A673 (cell line): ENCODE measurements at regions not wholly inside any gene's neighbourhood (a gene's known extent, or its start where the extent isn't known, plus 50 kb on each side); places are given as distances from the start of the nearest gene placed in this dataset.

ENCODE experiments used
- EZH2 ChIP-seq: fragments of 200-600 bp; sonication (generic); IDR thresholded peaks from 2 replicates; pipeline ENCODE4 v1.6.1; 2017; ENCODE audit warnings: borderline replicate concordance, low read depth, mild to moderate bottlenecking, mixed read lengths, antibody characterized with exemption, low read length; ENCODE audit not compliant: poor library complexity, severe bottlenecking
- TF ChIP-seq, protein P1 (sequence below): fragments of 300-800, 200-600 bp; sonication (generic); conservative IDR thresholded peaks from 2 replicates; pipeline ENCODE4 v1.5.1; 2017; ENCODE audit warnings: low read depth, mild to moderate bottlenecking, antibody characterized with exemption, low read length, moderate library complexity, mixed read lengths

- TF ChIP-seq, protein P1, sequence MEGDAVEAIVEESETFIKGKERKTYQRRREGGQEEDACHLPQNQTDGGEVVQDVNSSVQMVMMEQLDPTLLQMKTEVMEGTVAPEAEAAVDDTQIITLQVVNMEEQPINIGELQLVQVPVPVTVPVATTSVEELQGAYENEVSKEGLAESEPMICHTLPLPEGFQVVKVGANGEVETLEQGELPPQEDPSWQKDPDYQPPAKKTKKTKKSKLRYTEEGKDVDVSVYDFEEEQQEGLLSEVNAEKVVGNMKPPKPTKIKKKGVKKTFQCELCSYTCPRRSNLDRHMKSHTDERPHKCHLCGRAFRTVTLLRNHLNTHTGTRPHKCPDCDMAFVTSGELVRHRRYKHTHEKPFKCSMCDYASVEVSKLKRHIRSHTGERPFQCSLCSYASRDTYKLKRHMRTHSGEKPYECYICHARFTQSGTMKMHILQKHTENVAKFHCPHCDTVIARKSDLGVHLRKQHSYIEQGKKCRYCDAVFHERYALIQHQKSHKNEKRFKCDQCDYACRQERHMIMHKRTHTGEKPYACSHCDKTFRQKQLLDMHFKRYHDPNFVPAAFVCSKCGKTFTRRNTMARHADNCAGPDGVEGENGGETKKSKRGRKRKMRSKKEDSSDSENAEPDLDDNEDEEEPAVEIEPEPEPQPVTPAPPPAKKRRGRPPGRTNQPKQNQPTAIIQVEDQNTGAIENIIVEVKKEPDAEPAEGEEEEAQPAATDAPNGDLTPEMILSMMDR = no peak
- TF ChIP-seq EZH2 = no peak
Measured at GRCh38 chr17:34475296-34475695, 104.1 kb upstream of the TMEM132E start.
